WTC11 (cell line): ENCODE measurements at regions not wholly inside any gene's neighbourhood (a gene's known extent, or its start where the extent isn't known, plus 50 kb on each side); places are given as distances from the start of the nearest gene placed in this dataset.

Experiments
- ATAC-seq: fragments of 200-7000 bp; cut with Tn5 transposase; 2 replicates; pipeline ENCODE4 v1.10.0; 2021; ENCODE audit warnings: mild to moderate bottlenecking, moderate library complexity
- CTCF ChIA-PET: fragments of 300-600 bp; sonication (Branson Sonifier 250); formaldehyde crosslinking; loops from one replicate; lab custom pipeline; 2021; ENCODE audit warnings: antibody characterized with exemption; lab: Charles Lee
- POLR2A ChIA-PET: fragments of 350-600 bp; sonication (Branson Sonifier 250); formaldehyde crosslinking; loops from one replicate; lab custom pipeline; 2021; ENCODE audit warnings: antibody characterized with exemption; lab: Charles Lee
- DNase-seq: peaks from one replicate; pipeline ENCODE4 v3.0.0; 2021; ENCODE audit warnings: low spot score
- H3K27ac Mint-ChIP-seq: 2 replicates; pipeline ENCODE4 v1.8.0; 2021; ENCODE audit warnings: mixed read lengths
- H3K27me3 Mint-ChIP-seq: 2 replicates; pipeline ENCODE4 v1.8.0; 2021; ENCODE audit warnings: low read depth, mild to moderate bottlenecking, moderate library complexity, mixed read lengths
- H3K36me3 Mint-ChIP-seq: 2 replicates; pipeline ENCODE4 v1.8.0; 2021; ENCODE audit warnings: mixed read lengths
- H3K4me1 Mint-ChIP-seq: 2 replicates; pipeline ENCODE4 v1.8.0; 2022; ENCODE audit warnings: mixed read lengths
- H3K4me3 Mint-ChIP-seq: 2 replicates; pipeline ENCODE4 v1.8.0; 2021; ENCODE audit warnings: mild to moderate bottlenecking, moderate library complexity, mixed read lengths
- H3K9me3 Mint-ChIP-seq: 2 replicates; pipeline ENCODE4 v1.8.0; 2021; ENCODE audit warnings: mixed read lengths
- AR ChIP-seq: fragments of 250-450 bp; sonication (Bioruptor Pico); IDR thresholded peaks from 2 replicates; pipeline ENCODE4 v1.9.0; 2021; ENCODE audit warnings: mild to moderate bottlenecking
- CBFB ChIP-seq: sonication (generic); formaldehyde crosslinking; IDR thresholded peaks from 2 replicates; pipeline ENCODE4 v1.8.1; 2022; ENCODE audit warnings: mild to moderate bottlenecking, low read depth, missing genetic modification reagents
- FOXJ3 ChIP-seq: sonication (generic); formaldehyde crosslinking; IDR thresholded peaks from 2 replicates; pipeline ENCODE4 v1.9.0; 2021; ENCODE audit warnings: missing genetic modification reagents, mild to moderate bottlenecking, borderline replicate concordance
- HMGA2 ChIP-seq: fragments of 250-450 bp; sonication (Bioruptor Pico); IDR thresholded peaks from 2 replicates; pipeline ENCODE4 v1.4.0; 2021; ENCODE audit warnings: mild to moderate bottlenecking, moderate library complexity
- NR3C1 ChIP-seq: sonication (generic); formaldehyde crosslinking; conservative IDR thresholded peaks from 2 replicates; pipeline ENCODE4 v1.8.1; 2023; ENCODE audit warnings: low read depth, mild to moderate bottlenecking, missing genetic modification reagents
- SMAD4 ChIP-seq: sonication (generic); formaldehyde crosslinking; IDR thresholded peaks from 2 replicates; pipeline ENCODE4 v1.8.0; 2022; ENCODE audit warnings: mild to moderate bottlenecking, missing genetic modification reagents
- TCF7 ChIP-seq: sonication (generic); formaldehyde crosslinking; IDR thresholded peaks from 2 replicates; pipeline ENCODE4 v1.8.0; 2022; ENCODE audit warnings: mild to moderate bottlenecking, low read depth, missing genetic modification reagents, moderate library complexity
- USF1 ChIP-seq: sonication (generic); formaldehyde crosslinking; IDR thresholded peaks from 2 replicates; pipeline ENCODE4 v1.8.0; 2022; ENCODE audit warnings: mild to moderate bottlenecking, missing genetic modification reagents
- ZBTB21 ChIP-seq: sonication (generic); formaldehyde crosslinking; IDR thresholded peaks from 2 replicates; pipeline ENCODE4 v1.8.1; 2023; ENCODE audit warnings: mild to moderate bottlenecking, missing genetic modification reagents, borderline replicate concordance
- ZNF232 ChIP-seq: sonication (generic); formaldehyde crosslinking; IDR thresholded peaks from 2 replicates; pipeline ENCODE4 v1.8.0; 2022; ENCODE audit warnings: mild to moderate bottlenecking, missing genetic modification reagents
- ZNF317 ChIP-seq: sonication (generic); formaldehyde crosslinking; IDR thresholded peaks from 2 replicates; pipeline ENCODE4 v1.8.1; 2023; ENCODE audit warnings: low read depth, mild to moderate bottlenecking, moderate library complexity, missing genetic modification reagents, borderline replicate concordance
- ZSCAN18 ChIP-seq: fragments of 250-450 bp; sonication (Bioruptor Pico); IDR thresholded peaks from 2 replicates; pipeline ENCODE4 v2.1.2; 2022; ENCODE audit warnings: mild to moderate bottlenecking, moderate library complexity
- TF ChIP-seq, protein P1 (sequence below): sonication (generic); formaldehyde crosslinking; IDR thresholded peaks from 2 replicates; pipeline ENCODE4 v1.8.1; 2023; ENCODE audit warnings: mild to moderate bottlenecking, missing genetic modification reagents
- TF ChIP-seq, protein P2 (sequence below): sonication (generic); formaldehyde crosslinking; IDR thresholded peaks from 2 replicates; pipeline ENCODE4 v1.8.1; 2023; ENCODE audit warnings: mild to moderate bottlenecking, moderate library complexity, missing genetic modification reagents
- TF ChIP-seq, protein P3 (sequence below): sonication (generic); formaldehyde crosslinking; IDR thresholded peaks from 2 replicates; pipeline ENCODE4 v1.8.1; 2023; ENCODE audit warnings: mild to moderate bottlenecking, missing genetic modification reagents, moderate library complexity
- TF ChIP-seq, protein P4 (sequence below): fragments of 250-450 bp; sonication (Bioruptor Pico); conservative IDR thresholded peaks from 2 replicates; pipeline ENCODE4 v1.9.0; 2021; ENCODE audit warnings: mild to moderate bottlenecking

GRCh38 chr9:27632254-27632653 lies 59.0 kb upstream of the C9orf72 start (continued):
- TF ChIP-seq, protein P1, sequence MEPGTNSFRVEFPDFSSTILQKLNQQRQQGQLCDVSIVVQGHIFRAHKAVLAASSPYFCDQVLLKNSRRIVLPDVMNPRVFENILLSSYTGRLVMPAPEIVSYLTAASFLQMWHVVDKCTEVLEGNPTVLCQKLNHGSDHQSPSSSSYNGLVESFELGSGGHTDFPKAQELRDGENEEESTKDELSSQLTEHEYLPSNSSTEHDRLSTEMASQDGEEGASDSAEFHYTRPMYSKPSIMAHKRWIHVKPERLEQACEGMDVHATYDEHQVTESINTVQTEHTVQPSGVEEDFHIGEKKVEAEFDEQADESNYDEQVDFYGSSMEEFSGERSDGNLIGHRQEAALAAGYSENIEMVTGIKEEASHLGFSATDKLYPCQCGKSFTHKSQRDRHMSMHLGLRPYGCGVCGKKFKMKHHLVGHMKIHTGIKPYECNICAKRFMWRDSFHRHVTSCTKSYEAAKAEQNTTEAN (CRISPR knock-in tag) = no peak
- TF ChIP-seq ZNF232 (CRISPR knock-in tag) (no peak), HMGA2 (CRISPR knock-in tag) (no peak), AR (CRISPR knock-in tag) (no peak), ZSCAN18 (CRISPR knock-in tag) (no peak), TCF7 (CRISPR knock-in tag) (no peak)
- TF ChIP-seq, protein P2, sequence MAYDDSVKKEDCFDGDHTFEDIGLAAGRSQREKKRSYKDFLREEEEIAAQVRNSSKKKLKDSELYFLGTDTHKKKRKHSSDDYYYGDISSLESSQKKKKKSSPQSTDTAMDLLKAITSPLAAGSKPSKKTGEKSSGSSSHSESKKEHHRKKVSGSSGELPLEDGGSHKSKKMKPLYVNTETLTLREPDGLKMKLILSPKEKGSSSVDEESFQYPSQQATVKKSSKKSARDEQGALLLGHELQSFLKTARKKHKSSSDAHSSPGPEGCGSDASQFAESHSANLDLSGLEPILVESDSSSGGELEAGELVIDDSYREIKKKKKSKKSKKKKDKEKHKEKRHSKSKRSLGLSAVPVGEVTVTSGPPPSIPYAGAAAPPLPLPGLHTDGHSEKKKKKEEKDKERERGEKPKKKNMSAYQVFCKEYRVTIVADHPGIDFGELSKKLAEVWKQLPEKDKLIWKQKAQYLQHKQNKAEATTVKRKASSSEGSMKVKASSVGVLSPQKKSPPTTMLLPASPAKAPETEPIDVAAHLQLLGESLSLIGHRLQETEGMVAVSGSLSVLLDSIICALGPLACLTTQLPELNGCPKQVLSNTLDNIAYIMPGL (CRISPR knock-in tag) = no peak
- TF ChIP-seq, protein P3, sequence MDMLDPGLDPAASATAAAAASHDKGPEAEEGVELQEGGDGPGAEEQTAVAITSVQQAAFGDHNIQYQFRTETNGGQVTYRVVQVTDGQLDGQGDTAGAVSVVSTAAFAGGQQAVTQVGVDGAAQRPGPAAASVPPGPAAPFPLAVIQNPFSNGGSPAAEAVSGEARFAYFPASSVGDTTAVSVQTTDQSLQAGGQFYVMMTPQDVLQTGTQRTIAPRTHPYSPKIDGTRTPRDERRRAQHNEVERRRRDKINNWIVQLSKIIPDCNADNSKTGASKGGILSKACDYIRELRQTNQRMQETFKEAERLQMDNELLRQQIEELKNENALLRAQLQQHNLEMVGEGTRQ (CRISPR knock-in tag) = no peak
- TF ChIP-seq, all 79 proteins: peak for 0

DNA sequence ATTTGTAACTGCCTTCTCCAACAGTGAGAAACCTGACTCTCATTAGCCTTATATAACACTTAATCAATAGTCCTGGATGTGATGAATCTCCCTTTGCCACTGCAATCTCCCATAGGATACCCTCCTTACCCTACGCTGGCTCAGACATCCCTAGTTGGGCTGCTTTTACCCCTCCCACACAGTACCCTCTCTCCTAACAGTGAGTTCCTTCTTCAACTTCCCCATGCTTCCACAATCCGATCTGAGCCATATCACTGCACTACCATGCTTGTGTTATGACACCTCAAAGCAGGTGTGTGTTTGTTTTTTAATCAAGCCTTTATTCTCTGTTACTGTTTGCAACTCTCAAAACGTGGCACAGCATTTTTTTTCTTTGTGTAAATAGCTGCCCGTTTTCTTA lies 60.5 kb upstream of the C9orf72 start:
- CTCF ChIA-PET = no interaction called here
- Mint-ChIP-seq H3K27ac (no peak overlapping the region), H3K9me3 (peaks cover 8% of the 10 kb centered on the region), H3K4me1 (no peaks in the 10 kb centered on the region), H3K27me3 (no peaks in the 10 kb centered on the region), H3K4me3 (no peak overlapping the region), H3K36me3 (no peaks in the 10 kb centered on the region)
- POLR2A ChIA-PET = no interaction called here
- DNase-seq = no peak
- TF ChIP-seq, protein P4, sequence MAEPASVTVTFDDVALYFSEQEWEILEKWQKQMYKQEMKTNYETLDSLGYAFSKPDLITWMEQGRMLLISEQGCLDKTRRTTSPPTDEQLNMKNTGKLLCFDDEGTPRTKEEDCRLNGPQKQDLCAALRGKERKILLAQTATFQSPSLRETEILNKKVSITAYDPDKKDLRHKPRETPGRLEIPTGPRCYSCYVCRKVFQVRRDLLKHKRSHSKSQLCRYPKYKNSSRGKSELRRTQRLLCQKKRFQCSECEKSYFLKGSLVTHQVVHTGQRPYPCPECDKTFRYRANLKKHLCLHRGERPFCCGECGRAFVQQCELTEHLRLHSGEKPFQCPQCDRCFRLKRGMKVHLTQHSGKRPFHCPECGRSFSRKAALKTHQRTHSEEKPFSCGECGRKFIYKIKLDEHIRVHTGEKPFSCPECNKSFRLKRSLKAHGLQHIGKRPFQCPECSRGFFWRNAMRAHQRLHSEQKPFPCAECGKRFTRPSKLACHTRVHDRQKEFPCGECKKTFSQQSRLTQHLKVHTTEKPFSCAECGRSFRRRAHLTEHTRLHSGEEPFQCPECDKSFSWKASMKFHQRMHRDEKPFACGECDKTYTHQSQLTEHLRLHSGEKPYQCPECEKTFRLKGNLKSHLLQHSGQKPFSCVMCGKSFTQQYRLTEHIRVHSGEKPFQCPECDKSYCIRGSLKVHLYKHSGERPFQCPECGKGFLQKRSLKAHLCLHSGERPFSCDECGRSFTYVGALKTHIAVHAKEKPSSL (CRISPR knock-in tag) = no peak
- TF ChIP-seq FOXJ3 (CRISPR knock-in tag) (no peak), NR3C1 (no peak), SMAD4 (CRISPR knock-in tag) (no peak), ZSCAN18 (CRISPR knock-in tag) (no peak), USF1 (CRISPR knock-in tag) (no peak), ZNF317 (CRISPR knock-in tag) (no peak), ZBTB21 (CRISPR knock-in tag) (no peak), CBFB (CRISPR knock-in tag) (no peak)
- TF ChIP-seq, protein P1 (CRISPR knock-in tag) = no peak
- no peak for ATAC-seq
